Activated CD4-positive, CD25-positive, alpha-beta regulatory T cell (primary cell): ENCODE measurements at regions not wholly inside any gene's neighbourhood (a gene's known extent, or its start where the extent isn't known, plus 50 kb on each side); places are given as distances from the start of the nearest gene placed in this dataset.
"Not testable (repeated sequence)": the region's sequence is repeated elsewhere in the genome, so short reads cannot be mapped to it uniquely, and the experiment has no call there.

Experiments
- DNase-seq, 4 experiments: peaks; one replicate each; lab custom pipeline; 2025; lab: John Stamatoyannopoulos, UW

- no peak for DNase-seq
Measured at GRCh38 chrX:13223868-13224567, 95.8 kb downstream of the ATXN3L start.

GRCh38 chrX:13220916-13221315 is 98.9 kb downstream of the ATXN3L start:
- no peak for DNase-seq

- no peak for DNase-seq
Measured at GRCh38 chrX:13219991-13220764, 99.7 kb downstream of the ATXN3L start.

- DNase-seq, result no peak
Measured at GRCh38 chrX:13218758-13219157, 101.1 kb downstream of the ATXN3L start.

- no peak for DNase-seq
Measured at GRCh38 chrX:13216139-13216538, 103.7 kb downstream of the ATXN3L start.

GRCh38 chrX:13215729-13216128 is 104.1 kb downstream of the ATXN3L start:
- DNase-seq, result no peak

- no peak for DNase-seq
Measured at GRCh38 chrX:13212191-13212651, 107.6 kb downstream of the ATXN3L start.

GRCh38 chrX:13210142-13210541 is 109.7 kb downstream of the ATXN3L start:
- DNase-seq, result not testable (repeated sequence)

GRCh38 chrX:13209704-13210103 is 110.1 kb downstream of the ATXN3L start:
- not testable (repeated sequence) for DNase-seq

- no peak for DNase-seq
Measured at GRCh38 chrX:13208281-13208935, 111.4 kb downstream of the ATXN3L start.

GRCh38 chrX:13203271-13203670 is 116.6 kb downstream of the ATXN3L start:
- no peak for DNase-seq

GRCh38 chrX:13201605-13202219 is 118.1 kb downstream of the ATXN3L start:
- no peak for DNase-seq

GRCh38 chrX:13200398-13200797 is 119.5 kb downstream of the ATXN3L start:
- DNase-seq, result no peak

- no peak for DNase-seq
Measured at GRCh38 chrX:13198762-13199064, 121.1 kb downstream of the ATXN3L start.

- no peak for DNase-seq
Measured at GRCh38 chrX:13198056-13198761, 121.6 kb downstream of the ATXN3L start.

GRCh38 chrX:13196782-13197181 is 123.1 kb downstream of the ATXN3L start:
- no peak for DNase-seq

- DNase-seq, result no peak
Measured at GRCh38 chrX:13195340-13195739, 124.5 kb downstream of the ATXN3L start.

- no peak for DNase-seq
Measured at GRCh38 chrX:13194291-13195103, 125.4 kb downstream of the ATXN3L start.

GRCh38 chrX:13190051-13190450 is 129.8 kb downstream of the ATXN3L start:
- DNase-seq, result no peak

- no peak for DNase-seq
Measured at GRCh38 chrX:13189380-13189779, 130.5 kb downstream of the ATXN3L start.

- DNase-seq, result no peak
Measured at GRCh38 chrX:13188731-13189309, 131.0 kb downstream of the ATXN3L start.
